CD4-positive, CD25-positive, alpha-beta regulatory T cell (primary cell): ENCODE measurements at regions not wholly inside any gene's neighbourhood (a gene's known extent, or its start where the extent isn't known, plus 50 kb on each side); places are given as distances from the start of the nearest gene placed in this dataset.

Experiments used
- ATAC-seq, 2 donors: fragments of 150-1000 bp; cut with Tn5 transposase; one replicate each; pipeline ENCODE4 v1.10.0; 2021; ENCODE audit warnings: low read depth in 2 of 2, moderate number of reproducible peaks in 2 of 2, moderate library complexity in 1 of 2
- DNase-seq, 3 donors: peaks; one replicate each; pipeline versions ENCODE4 v3.0.0 to v3.0.0-alpha.2; 2012 to 2022; ENCODE audit warnings: mixed read lengths in 1 of 3
- H3K27ac ChIP-seq: one replicate; pipeline ENCODE4 v1.7.0; 2013; ENCODE audit warnings: mild to moderate bottlenecking, low read length; ENCODE audit not compliant: insufficient read depth, poor library complexity, severe bottlenecking
- H3K27me3 ChIP-seq: one replicate; pipeline ENCODE4 v1.7.0; 2013; ENCODE audit warnings: low read length; ENCODE audit not compliant: control insufficient read depth, insufficient read depth
- H3K36me3 ChIP-seq: one replicate; pipeline ENCODE4 v1.7.0; 2013; ENCODE audit warnings: mild to moderate bottlenecking, low read length, moderate library complexity; ENCODE audit not compliant: control insufficient read depth, insufficient read depth
- H3K4me1 ChIP-seq: 2 replicates; pipeline ENCODE4 v1.7.0; 2013; ENCODE audit warnings: mild to moderate bottlenecking, low read length; ENCODE audit not compliant: insufficient read depth, control insufficient read depth, poor library complexity, severe bottlenecking
- H3K4me3 ChIP-seq: one replicate; pipeline ENCODE4 v1.7.0; 2013; ENCODE audit warnings: low read depth, mild to moderate bottlenecking, low read length, moderate library complexity
- H3K9me3 ChIP-seq, 2 experiments: 1 replicate in 1 of 2; 2 replicates in 1 of 2; pipeline ENCODE4 v1.7.0; 2013; ENCODE audit warnings: low read length in 2 of 2, mild to moderate bottlenecking in 1 of 2, moderate library complexity in 1 of 2; ENCODE audit not compliant: control insufficient read depth in 2 of 2
- H3K27ac Mint-ChIP-seq, 3 donors: one replicate each; pipeline ENCODE4 v1.8.0; 2020 to 2022; ENCODE audit warnings: mild to moderate bottlenecking in 3 of 3, mixed read lengths in 3 of 3, moderate library complexity in 2 of 3
- H3K27me3 Mint-ChIP-seq: one replicate; pipeline ENCODE4 v1.8.0; 2022; ENCODE audit warnings: mild to moderate bottlenecking, mixed read lengths
- H3K36me3 Mint-ChIP-seq: one replicate; pipeline ENCODE4 v1.8.0; 2020; ENCODE audit warnings: mixed read lengths
- H3K4me1 Mint-ChIP-seq, 4 donors: one replicate each; pipeline ENCODE4 v1.8.0; 2020 to 2022; ENCODE audit warnings: mixed read lengths in 4 of 4, mild to moderate bottlenecking in 1 of 4
- H3K4me3 Mint-ChIP-seq, 4 donors: one replicate each; pipeline ENCODE4 v1.8.0; 2020 to 2022; ENCODE audit warnings: mild to moderate bottlenecking in 4 of 4, mixed read lengths in 4 of 4, moderate library complexity in 3 of 4
- H3K9me3 Mint-ChIP-seq, 7 donors: one replicate each; pipeline ENCODE4 v1.8.0; 2020 to 2022; ENCODE audit warnings: mixed read lengths in 7 of 7, mild to moderate bottlenecking in 3 of 7, moderate library complexity in 2 of 7

- Histone ChIP-seq H3K36me3 (no peaks in the 10 kb centered on the region), H3K27ac (no peak overlapping the region), H3K27me3 (no peaks in the 10 kb centered on the region), H3K9me3 (no peaks in the 10 kb centered on the region), H3K4me1 (no peaks in the 10 kb centered on the region), H3K4me3 (no peak overlapping the region)
- ATAC-seq (no peak), DNase-seq (no peak)
- Mint-ChIP-seq H3K4me1 (no peaks in the 10 kb centered on the region), H3K27me3 (no peaks in the 10 kb centered on the region), H3K27ac (no peak overlapping the region), H3K9me3 (peaks cover 0 to 3% (median 0%) of the 10 kb centered on the region in 7 donors), H3K36me3 (no peaks in the 10 kb centered on the region), H3K4me3 (no peak overlapping the region)
These were observed 153.5 kb downstream of the MN1 start for GRCh38 chr22:27648074-27648473.

- no peaks in the 10 kb centered on the region for H3K4me1 ChIP-seq
- Mint-ChIP-seq H3K4me3 (no peak overlapping the region), H3K27me3 (no peaks in the 10 kb centered on the region), H3K9me3 (peaks cover 0 to 6% (median 0%) of the 10 kb centered on the region in 7 donors), H3K27ac (no peak overlapping the region), H3K4me1 (no peaks in the 10 kb centered on the region), H3K36me3 (no peaks in the 10 kb centered on the region)
- H3K4me3 ChIP-seq: no peak overlapping the region
- H3K27me3 ChIP-seq: no peaks in the 10 kb centered on the region
- no peak for DNase-seq
- H3K36me3 ChIP-seq: no peaks in the 10 kb centered on the region
- ATAC-seq: no peak
- H3K9me3 ChIP-seq: no peaks in the 10 kb centered on the region
- no peak overlapping the region for H3K27ac ChIP-seq
These were observed 152.7 kb downstream of the MN1 start for GRCh38 chr22:27648853-27649252.

GRCh38 chr22:27650572-27650971 lies 151.0 kb downstream of the MN1 start:
- no peak overlapping the region for H3K4me3 Mint-ChIP-seq
- Histone ChIP-seq H3K27ac (no peak overlapping the region), H3K27me3 (no peaks in the 10 kb centered on the region), H3K9me3 (no peaks in the 10 kb centered on the region), H3K4me1 (no peaks in the 10 kb centered on the region), H3K4me3 (no peak overlapping the region), H3K36me3 (no peaks in the 10 kb centered on the region)
- H3K4me1 Mint-ChIP-seq: no peaks in the 10 kb centered on the region
- no peak overlapping the region for H3K27ac Mint-ChIP-seq
- H3K36me3 Mint-ChIP-seq: no peaks in the 10 kb centered on the region
- DNase-seq (no peak), ATAC-seq (no peak)
- peaks cover 0 to 10% (median 2%) of the 10 kb centered on the region in 7 donors for H3K9me3 Mint-ChIP-seq
- H3K27me3 Mint-ChIP-seq: no peaks in the 10 kb centered on the region

GRCh38 chr22:27650985-27651384 lies 150.6 kb downstream of the MN1 start:
- no peaks in the 10 kb centered on the region for H3K9me3 ChIP-seq
- no peaks in the 10 kb centered on the region for H3K36me3 Mint-ChIP-seq
- H3K4me3 ChIP-seq: no peak overlapping the region
- H3K4me1 Mint-ChIP-seq: no peaks in the 10 kb centered on the region
- H3K4me3 Mint-ChIP-seq: no peak overlapping the region
- H3K4me1 ChIP-seq: no peaks in the 10 kb centered on the region
- H3K27me3 Mint-ChIP-seq: no peaks in the 10 kb centered on the region
- peaks cover 0 to 12% (median 2%) of the 10 kb centered on the region in 7 donors for H3K9me3 Mint-ChIP-seq
- H3K27ac Mint-ChIP-seq: no peak overlapping the region
- no peaks in the 10 kb centered on the region for H3K36me3 ChIP-seq
- H3K27me3 ChIP-seq: no peaks in the 10 kb centered on the region
- ATAC-seq (no peak), DNase-seq (no peak)
- no peak overlapping the region for H3K27ac ChIP-seq

- ATAC-seq (no peak), DNase-seq (no peak)
- Histone ChIP-seq H3K4me3 (no peak overlapping the region), H3K27me3 (no peaks in the 10 kb centered on the region), H3K4me1 (no peaks in the 10 kb centered on the region), H3K36me3 (no peaks in the 10 kb centered on the region), H3K9me3 (no peaks in the 10 kb centered on the region), H3K27ac (no peak overlapping the region)
- H3K36me3 Mint-ChIP-seq: no peaks in the 10 kb centered on the region
- no peaks in the 10 kb centered on the region for H3K27me3 Mint-ChIP-seq
- no peak overlapping the region for H3K27ac Mint-ChIP-seq
- H3K4me1 Mint-ChIP-seq: no peaks in the 10 kb centered on the region
- no peak overlapping the region for H3K4me3 Mint-ChIP-seq
- H3K9me3 Mint-ChIP-seq: peaks cover 0 to 18% (median 2%) of the 10 kb centered on the region in 7 donors
These were observed 150.1 kb downstream of the MN1 start for GRCh38 chr22:27651486-27651885.

- no peak for DNase-seq
- Mint-ChIP-seq H3K36me3 (no peaks in the 10 kb centered on the region), H3K4me1 (no peaks in the 10 kb centered on the region), H3K4me3 (no peak overlapping the region), H3K27ac (no peak overlapping the region), H3K27me3 (peaks cover 4% of the 10 kb centered on the region), H3K9me3 (peaks cover 0 to 24% (median 1%) of the 10 kb centered on the region in 7 donors)
- Histone ChIP-seq H3K9me3 (no peaks in the 10 kb centered on the region), H3K36me3 (no peaks in the 10 kb centered on the region), H3K4me1 (no peaks in the 10 kb centered on the region), H3K4me3 (no peak overlapping the region), H3K27me3 (no peaks in the 10 kb centered on the region), H3K27ac (no peak overlapping the region)
- ATAC-seq: no peak
These were observed 146.8 kb downstream of the MN1 start for GRCh38 chr22:27654546-27655445.

GRCh38 chr22:27655582-27656185 lies 145.9 kb downstream of the MN1 start:
- Histone ChIP-seq H3K27ac (no peak overlapping the region), H3K27me3 (no peaks in the 10 kb centered on the region), H3K9me3 (no peaks in the 10 kb centered on the region), H3K4me3 (no peak overlapping the region), H3K4me1 (no peaks in the 10 kb centered on the region), H3K36me3 (no peaks in the 10 kb centered on the region)
- Mint-ChIP-seq H3K36me3 (no peaks in the 10 kb centered on the region), H3K9me3 (peaks cover 0 to 21% (median 1%) of the 10 kb centered on the region in 7 donors), H3K27me3 (peaks cover 4% of the 10 kb centered on the region), H3K4me3 (no peak overlapping the region), H3K27ac (peak overlapping the region in 1 of 3 donors; percentile 1), H3K4me1 (no peaks in the 10 kb centered on the region)
- DNase-seq (no peak), ATAC-seq (no peak)
